Activated T-cell treated with anti-CD3 and anti-CD28 coated beads, Interleukin-2, amount 50 U/mL, for 4 hours (primary cell): ENCODE measurements at regions not wholly inside any gene's neighbourhood (a gene's known extent, or its start where the extent isn't known, plus 50 kb on each side); places are given as distances from the start of the nearest gene placed in this dataset.

Experiments used
- ATAC-seq, 2 donors: fragments of 200-7000 bp; cut with Tn5 transposase; one replicate each; pipeline ENCODE4 v1.10.0; 2021
- DNase-seq: peaks from one replicate; pipeline ENCODE4 v3.0.0-alpha.2; 2020
- H3K27me3 Mint-ChIP-seq: one replicate; pipeline ENCODE4 v1.8.0; 2021; ENCODE audit warnings: low read depth, mixed read lengths
- H3K36me3 Mint-ChIP-seq: one replicate; pipeline ENCODE4 v1.8.0; 2022; ENCODE audit warnings: mixed read lengths; ENCODE audit not compliant: insufficient read depth
- H3K4me1 Mint-ChIP-seq: one replicate; pipeline ENCODE4 v1.8.0; 2021; ENCODE audit warnings: low read depth, mixed read lengths
- H3K4me3 Mint-ChIP-seq: one replicate; pipeline ENCODE4 v1.8.0; 2021; ENCODE audit warnings: mild to moderate bottlenecking, moderate library complexity, mixed read lengths
- H3K9me3 Mint-ChIP-seq: one replicate; pipeline ENCODE4 v1.8.0; 2021; ENCODE audit warnings: mixed read lengths

DNA sequence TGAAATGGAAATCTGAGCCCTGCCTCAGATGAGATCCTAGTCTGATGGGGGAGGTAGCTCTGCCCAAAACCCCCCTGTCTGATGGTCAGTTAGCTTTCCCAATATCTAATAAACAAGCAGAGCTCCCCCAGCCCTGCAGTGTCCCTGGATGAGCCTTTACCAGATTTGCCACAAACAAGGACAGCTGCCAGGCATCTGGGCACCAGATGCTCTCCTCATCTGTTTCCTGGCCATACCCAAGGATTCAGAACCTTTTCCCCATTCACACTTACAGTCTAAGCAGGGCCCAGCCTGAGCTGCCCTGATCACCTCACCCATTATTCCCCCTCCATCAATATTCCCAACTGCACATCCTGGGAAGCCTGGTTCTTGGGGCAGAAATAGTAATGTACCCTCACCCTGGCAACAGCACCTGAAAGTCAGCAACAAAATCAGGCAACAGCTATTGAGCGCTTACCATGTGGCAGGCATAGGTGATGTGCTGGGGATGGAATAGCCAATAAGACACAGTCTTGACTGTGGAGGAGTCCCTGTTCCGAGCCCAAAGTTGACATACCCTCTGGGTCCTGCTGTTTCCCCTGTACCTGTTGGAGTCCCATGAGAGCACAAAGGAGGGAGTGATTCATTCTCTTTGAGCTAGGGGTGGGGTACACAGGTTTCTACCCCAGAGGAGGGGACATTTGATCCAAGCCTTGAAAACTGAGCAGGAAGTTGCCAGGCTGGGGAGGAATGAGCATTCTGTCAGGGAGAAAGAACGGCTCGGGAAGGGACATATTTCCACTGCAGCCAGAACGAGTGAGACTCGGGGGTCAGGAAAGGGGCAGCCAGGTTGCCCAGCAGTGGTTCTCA, 147.4 kb downstream of the TMEM132E start:
- H3K4me1 Mint-ChIP-seq = no peaks in the 10 kb centered on the region

DNA sequence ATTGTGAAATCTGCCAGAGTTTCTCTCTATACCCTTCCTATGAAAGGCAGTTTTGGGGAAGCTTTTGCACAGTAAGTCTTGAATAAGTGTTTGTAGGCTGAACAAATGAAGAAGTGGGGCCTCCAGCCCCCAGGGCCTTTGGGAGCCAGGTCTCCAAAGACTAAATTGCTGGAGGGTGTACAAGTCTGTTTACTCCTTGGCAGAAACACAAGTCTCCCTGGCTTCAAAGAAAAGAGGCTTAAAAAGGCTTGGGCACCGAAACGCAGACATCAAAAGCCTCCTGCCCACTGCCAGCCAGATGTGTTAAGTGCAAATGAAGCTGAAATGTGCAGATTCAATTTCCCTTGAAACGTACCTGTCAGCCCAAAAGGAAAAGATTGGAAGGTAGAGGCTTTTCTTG, 146.3 kb downstream of the TMEM132E start:
- Mint-ChIP-seq H3K36me3 (no peaks in the 10 kb centered on the region), H3K4me3 (no peak overlapping the region), H3K9me3 (no peaks in the 10 kb centered on the region), H3K27me3 (peaks cover 12% of the 10 kb centered on the region), H3K4me1 (no peaks in the 10 kb centered on the region)
- DNase-seq = no peak
- no peak for ATAC-seq

More for the DNA sequence above, 147.4 kb downstream of the TMEM132E start:
- Mint-ChIP-seq H3K4me3 (no peak overlapping the region), H3K27me3 (peaks cover 12% of the 10 kb centered on the region), H3K36me3 (no peaks in the 10 kb centered on the region), H3K9me3 (peaks cover 3% of the 10 kb centered on the region)
- DNase-seq (no peak), ATAC-seq (no peak)

DNA sequence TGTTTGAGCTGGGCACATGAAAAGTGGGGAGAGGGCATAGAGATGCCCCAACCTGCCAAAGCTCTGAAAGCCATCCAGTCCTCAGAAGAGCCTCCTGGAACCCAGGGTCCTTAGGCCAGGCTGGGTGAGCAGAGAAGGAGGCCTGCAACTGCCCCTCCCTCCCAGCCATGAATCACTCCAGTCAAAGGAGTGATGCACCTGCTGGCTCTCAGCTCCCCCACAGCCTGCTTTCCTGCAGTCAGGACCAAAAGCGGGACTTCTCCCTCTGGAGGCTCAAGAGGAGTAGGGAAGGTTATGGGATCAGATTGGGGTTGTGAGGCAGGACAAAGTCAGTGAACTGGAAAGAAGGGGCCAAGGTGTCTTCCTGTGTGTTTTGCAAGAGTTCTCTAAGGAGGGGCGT, 145.6 kb downstream of the TMEM132E start:
- peaks cover 12% of the 10 kb centered on the region for H3K27me3 Mint-ChIP-seq

DNA sequence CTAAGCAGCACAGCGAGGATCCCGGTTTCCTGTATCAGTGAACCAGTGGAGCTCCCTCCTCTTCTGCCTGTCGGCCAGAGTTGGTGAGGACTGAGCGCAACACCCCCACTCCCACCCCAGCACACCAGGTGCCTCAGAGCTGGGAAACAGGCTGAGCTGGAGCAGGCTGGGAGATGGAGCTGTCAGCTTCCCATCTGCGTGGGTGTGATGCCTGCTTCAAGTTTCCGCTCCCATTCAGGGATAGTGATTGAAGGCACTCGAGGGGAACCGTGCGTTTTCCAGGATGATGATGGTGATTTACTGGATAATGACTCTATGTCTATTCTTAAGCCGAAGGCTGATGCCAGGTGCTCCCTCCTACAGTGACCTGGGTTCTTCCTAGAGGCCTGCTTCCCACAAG, 144.5 kb downstream of the TMEM132E start:
- Mint-ChIP-seq H3K36me3 (no peaks in the 10 kb centered on the region), H3K27me3 (peaks cover 14% of the 10 kb centered on the region), H3K9me3 (no peaks in the 10 kb centered on the region), H3K4me1 (no peaks in the 10 kb centered on the region), H3K4me3 (no peak overlapping the region)
- ATAC-seq (no peak), DNase-seq (no peak)

More for the DNA sequence above, 145.6 kb downstream of the TMEM132E start:
- Mint-ChIP-seq H3K9me3 (no peaks in the 10 kb centered on the region), H3K4me3 (no peak overlapping the region), H3K36me3 (no peaks in the 10 kb centered on the region), H3K4me1 (no peaks in the 10 kb centered on the region)
- ATAC-seq (no peak), DNase-seq (no peak)

DNA sequence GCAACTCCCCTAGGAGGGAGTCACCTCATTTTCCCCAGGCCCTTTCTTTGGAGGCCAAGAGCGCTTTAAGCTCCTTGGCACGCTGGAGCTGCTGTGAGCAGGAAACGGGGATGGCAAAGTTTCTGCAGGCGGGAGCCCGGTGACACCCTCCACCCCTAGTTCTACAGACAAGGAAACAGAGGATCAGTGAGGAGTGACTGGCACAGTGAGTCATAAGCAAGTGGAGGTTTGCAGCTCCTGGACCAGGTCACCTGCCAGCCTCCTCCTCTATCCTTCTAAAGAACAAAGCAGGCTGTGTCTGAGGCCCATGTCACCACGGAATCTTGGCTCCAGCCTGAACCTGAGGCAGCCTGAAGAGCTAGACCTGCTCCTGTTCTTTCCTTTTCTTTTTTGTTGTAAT, 141.9 kb downstream of the TMEM132E start:
- Mint-ChIP-seq H3K4me3 (no peak overlapping the region), H3K4me1 (no peaks in the 10 kb centered on the region)

DNA sequence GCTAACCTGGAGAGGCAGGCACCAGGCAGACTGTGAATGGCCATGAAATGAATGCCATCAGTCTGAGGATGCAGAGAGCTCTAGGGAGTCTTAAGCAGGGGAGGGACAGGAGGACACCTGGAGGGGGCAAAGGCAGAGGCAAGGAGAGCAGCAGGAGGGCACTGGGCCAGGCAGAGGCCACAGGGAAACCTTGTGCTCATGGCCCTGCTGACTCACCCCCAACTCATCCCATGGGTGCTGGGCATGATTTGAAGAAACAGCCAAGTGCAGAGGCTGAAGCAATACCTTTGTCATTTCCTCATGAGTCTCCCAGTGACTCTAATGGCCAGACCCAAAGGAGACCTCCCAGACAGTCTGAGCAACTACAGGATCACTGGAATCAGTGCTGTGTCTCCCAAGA, 141.4 kb downstream of the TMEM132E start:
- ATAC-seq (no peak), DNase-seq (no peak)
- peaks cover 18% of the 10 kb centered on the region for H3K27me3 Mint-ChIP-seq
- H3K36me3 Mint-ChIP-seq = no peaks in the 10 kb centered on the region
- no peak overlapping the region for H3K4me3 Mint-ChIP-seq
- H3K9me3 Mint-ChIP-seq = no peaks in the 10 kb centered on the region
- H3K4me1 Mint-ChIP-seq = no peaks in the 10 kb centered on the region

More for the DNA sequence above, 141.9 kb downstream of the TMEM132E start:
- Mint-ChIP-seq H3K27me3 (peaks cover 14% of the 10 kb centered on the region), H3K36me3 (no peaks in the 10 kb centered on the region), H3K9me3 (no peaks in the 10 kb centered on the region)
- DNase-seq (no peak), ATAC-seq (no peak)

DNA sequence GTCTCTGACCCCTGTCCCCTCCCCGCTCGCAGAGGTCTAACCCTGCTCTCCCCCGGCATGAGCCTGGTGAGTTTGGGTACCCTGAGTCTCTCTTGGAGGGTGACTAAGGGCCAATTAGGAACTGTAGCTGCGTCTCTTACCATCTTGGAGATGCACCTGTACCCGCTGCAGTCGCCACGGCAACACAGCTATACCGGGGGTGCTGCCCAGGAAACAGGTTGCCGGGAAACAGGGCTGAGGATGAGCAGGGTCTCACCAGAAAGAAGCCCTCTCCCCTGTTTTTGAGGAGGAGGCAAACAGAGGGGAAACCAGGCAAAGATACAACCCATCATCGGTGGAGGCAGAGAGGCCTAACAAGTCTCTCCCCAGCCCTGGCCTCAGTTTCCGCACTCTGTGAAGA, 140.2 kb downstream of the TMEM132E start:
- H3K9me3 Mint-ChIP-seq = no peaks in the 10 kb centered on the region
- no peaks in the 10 kb centered on the region for H3K4me1 Mint-ChIP-seq
- H3K36me3 Mint-ChIP-seq = no peaks in the 10 kb centered on the region
- H3K4me3 Mint-ChIP-seq = no peak overlapping the region
- DNase-seq (no peak), ATAC-seq (no peak)
- peaks cover 19% of the 10 kb centered on the region for H3K27me3 Mint-ChIP-seq

DNA sequence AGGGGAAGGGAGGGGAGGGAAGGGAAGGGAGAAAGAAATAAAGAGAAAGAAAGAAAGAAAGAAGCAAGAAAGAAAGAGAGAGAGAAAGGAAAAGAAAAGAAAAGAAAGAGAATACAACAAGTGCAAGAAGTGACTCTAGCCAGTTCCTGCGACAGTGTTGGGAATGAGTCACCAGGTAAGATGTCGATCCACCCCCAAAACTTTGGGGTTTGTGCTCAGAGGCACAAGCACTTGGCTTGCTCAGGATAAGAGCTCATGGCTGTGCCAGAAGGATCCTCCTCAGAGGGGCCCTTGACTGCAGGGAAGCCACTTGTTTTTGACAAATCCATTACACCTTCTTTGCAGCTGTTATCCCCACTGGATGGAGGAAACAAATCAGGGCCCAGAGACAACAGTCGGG, 137.7 kb downstream of the TMEM132E start:
- H3K27me3 Mint-ChIP-seq = peaks cover 15% of the 10 kb centered on the region
- ATAC-seq (no peak), DNase-seq (no peak)
- no peak overlapping the region for H3K4me3 Mint-ChIP-seq
- H3K9me3 Mint-ChIP-seq = no peaks in the 10 kb centered on the region
- H3K36me3 Mint-ChIP-seq = no peaks in the 10 kb centered on the region
- H3K4me1 Mint-ChIP-seq = no peaks in the 10 kb centered on the region

DNA sequence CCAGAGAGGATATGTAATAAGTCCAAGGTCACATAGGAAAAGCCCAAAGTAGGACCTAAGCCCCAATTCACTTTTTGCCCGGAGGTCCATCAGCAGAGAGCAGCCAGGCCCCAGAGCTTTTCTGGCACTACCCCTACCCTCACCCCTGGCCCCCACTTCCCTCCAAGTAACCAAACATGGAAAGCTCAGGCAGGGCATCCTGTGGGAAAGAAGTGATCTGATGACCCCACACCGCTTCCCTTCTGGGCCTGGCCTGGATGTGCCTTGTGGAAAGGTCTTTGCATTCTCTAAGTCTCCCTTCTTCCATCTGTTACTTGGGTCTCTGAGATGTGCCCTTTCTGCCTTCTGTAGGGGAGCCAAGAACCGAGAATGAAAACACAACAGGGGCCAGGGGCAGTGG, 136.9 kb downstream of the TMEM132E start:
- no peak for ATAC-seq
- Mint-ChIP-seq H3K9me3 (no peaks in the 10 kb centered on the region), H3K36me3 (no peaks in the 10 kb centered on the region), H3K4me1 (no peaks in the 10 kb centered on the region), H3K27me3 (peaks cover 18% of the 10 kb centered on the region), H3K4me3 (no peak overlapping the region)
- DNase-seq = no peak

DNA sequence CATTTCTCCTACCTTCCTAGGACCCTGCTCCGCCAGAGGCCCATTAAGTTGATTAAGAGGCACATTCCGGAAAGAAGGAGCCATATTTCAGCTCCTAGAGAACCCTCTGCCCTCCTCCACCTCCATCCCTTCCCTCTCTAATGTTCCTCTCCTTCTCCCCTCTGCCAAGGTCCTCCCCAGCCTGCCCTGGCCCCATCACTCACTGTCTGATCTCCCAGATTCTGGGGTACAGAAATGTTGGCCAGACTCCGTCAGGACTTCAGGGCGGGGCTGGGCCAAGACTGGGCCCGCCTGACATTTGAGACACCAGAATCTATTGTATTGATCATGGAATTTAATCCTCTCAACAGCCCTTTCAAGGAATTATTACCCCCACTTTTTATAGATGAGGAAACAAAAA, 136.1 kb downstream of the TMEM132E start:
- peaks cover 22% of the 10 kb centered on the region for H3K27me3 Mint-ChIP-seq
- ATAC-seq = no peak
- no peaks in the 10 kb centered on the region for H3K4me1 Mint-ChIP-seq

DNA sequence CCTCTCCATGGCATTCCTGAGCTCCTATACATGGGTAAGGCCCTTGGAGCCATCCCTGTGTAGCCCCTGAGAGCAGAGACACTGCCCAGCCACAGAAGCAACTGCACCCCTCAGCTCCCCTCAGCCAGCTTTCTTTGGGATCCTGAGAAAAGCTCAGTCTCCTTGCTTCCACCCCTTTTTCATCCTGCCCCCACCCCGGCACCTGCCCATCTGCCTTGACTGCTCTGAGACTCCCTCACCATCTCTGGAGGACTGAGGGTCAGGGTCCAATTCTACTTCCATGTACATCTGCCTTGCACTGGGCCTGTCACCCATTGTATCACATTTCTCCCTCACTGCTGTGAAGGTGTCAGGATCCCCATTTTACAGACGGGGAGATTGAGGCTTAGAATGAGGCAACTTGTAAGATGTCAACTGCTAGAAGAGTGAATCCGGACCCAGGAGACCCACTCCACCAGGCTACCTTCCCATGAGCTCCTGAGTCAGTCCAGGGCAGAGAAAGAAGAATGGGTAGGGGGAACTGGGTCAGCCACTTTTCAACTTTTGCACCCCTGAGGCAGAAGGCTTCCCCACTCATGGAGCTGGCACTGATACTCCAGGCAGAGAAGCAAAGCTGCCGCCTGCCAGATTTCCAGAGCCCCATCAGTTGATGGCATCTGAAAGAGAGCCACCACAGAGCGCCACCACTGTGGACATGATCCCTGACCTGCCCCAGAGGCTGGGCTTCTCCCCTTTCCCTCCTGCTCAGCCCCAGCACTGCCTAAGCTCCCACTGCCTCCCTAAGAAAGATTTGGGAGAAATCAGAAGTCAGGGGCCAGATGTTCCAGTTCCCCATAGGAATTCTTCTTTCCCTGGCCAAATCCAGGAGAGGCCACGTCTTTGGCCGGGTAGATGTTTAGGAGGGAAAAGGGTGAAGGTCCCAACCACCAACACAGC, 135.4 kb downstream of the TMEM132E start:
- H3K27me3 Mint-ChIP-seq = peaks cover 23% of the 10 kb centered on the region
- H3K9me3 Mint-ChIP-seq = no peaks in the 10 kb centered on the region
- ATAC-seq (no peak), DNase-seq (no peak)
- H3K4me3 Mint-ChIP-seq = no peak overlapping the region
- H3K36me3 Mint-ChIP-seq = no peaks in the 10 kb centered on the region
- H3K4me1 Mint-ChIP-seq = no peaks in the 10 kb centered on the region

More for the DNA sequence above, 136.1 kb downstream of the TMEM132E start:
- Mint-ChIP-seq H3K36me3 (no peaks in the 10 kb centered on the region), H3K9me3 (no peaks in the 10 kb centered on the region), H3K4me3 (no peak overlapping the region)
- no peak for DNase-seq

DNA sequence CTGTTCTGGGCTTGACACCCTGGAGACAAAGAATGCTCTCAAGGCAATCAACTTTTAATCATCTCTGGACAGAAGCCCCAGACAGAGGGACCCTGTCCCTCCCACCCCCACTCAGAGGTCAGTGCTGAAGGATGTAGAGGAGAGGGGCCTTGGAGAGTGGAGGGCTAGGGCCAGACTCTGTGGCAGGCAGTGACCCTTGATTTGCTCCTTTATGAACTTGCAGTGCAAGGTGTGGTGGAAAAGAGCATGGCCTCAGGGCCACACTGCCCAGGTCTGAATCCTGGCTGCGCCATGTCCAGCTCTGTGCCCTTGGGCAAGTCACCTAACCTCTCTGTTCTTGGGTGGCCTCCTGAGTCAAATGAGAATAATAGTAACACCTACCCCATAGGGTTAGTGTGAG, 134.3 kb downstream of the TMEM132E start:
- no peak for ATAC-seq
- H3K4me3 Mint-ChIP-seq = no peak overlapping the region
- DNase-seq = no peak
- peaks cover 23% of the 10 kb centered on the region for H3K27me3 Mint-ChIP-seq
- H3K36me3 Mint-ChIP-seq = no peaks in the 10 kb centered on the region
- H3K4me1 Mint-ChIP-seq = no peaks in the 10 kb centered on the region
- no peaks in the 10 kb centered on the region for H3K9me3 Mint-ChIP-seq

DNA sequence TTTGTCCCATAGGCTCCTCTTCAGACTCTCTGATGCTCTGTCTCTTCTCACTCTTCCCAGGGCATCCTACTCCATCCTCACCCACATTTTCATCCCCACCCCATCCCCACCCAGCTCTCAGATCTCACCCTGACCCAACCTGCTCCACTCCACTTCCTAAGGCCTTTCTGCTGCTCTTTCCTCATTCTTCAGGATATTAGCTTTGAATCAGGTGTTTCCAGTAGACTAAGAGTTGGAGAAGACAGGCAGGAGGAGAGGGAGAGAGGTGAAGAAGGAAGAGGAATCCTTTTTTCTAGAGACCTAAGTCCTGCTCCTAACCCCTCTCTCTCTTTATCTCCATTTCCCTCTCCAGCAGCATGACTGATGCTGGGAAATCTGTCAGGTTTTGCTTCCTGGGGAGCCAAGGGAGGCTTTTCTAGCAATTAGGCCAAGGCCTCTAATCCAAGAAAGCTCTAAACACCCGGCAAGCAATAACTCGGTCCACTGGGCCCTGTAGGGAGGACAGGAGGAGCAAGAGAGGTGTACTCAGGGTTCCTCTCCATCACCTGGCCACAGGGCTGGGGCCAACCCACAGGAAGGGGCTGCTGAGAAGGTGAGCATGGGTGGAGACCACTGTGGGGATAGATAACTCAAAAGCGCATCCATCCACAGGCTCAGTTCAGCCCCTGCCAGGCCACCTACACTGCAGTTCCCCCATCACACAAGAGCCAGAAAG, 133.3 kb downstream of the TMEM132E start:
- Mint-ChIP-seq H3K36me3 (no peaks in the 10 kb centered on the region), H3K9me3 (no peaks in the 10 kb centered on the region)

DNA sequence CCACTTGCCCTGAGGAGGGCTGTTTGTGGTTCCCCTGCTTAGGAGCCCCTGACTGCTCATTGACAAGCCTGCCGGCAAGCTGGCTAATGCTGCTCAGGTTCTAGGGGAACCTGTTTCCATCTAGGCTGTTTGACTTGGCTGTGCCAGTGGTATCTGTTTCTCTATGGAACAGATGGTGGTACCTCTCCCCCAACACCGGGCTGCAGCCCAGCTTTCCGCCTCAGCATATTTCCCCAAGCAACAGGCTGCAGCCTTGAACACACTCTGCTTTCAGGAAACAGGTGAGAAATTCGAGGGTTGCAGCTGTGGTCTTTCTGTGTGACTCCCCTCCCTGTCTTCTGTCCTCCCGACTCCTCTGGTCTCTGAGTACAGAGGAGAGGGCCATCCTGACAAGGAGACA, 132.3 kb downstream of the TMEM132E start:
- H3K36me3 Mint-ChIP-seq = no peaks in the 10 kb centered on the region
- no peak overlapping the region for H3K4me3 Mint-ChIP-seq
- ATAC-seq (no peak), DNase-seq (no peak)
- peaks cover 31% of the 10 kb centered on the region for H3K27me3 Mint-ChIP-seq
- no peaks in the 10 kb centered on the region for H3K4me1 Mint-ChIP-seq
- H3K9me3 Mint-ChIP-seq = no peaks in the 10 kb centered on the region

More for the DNA sequence above, 133.3 kb downstream of the TMEM132E start:
- no peak overlapping the region for H3K4me3 Mint-ChIP-seq
- peaks cover 25% of the 10 kb centered on the region for H3K27me3 Mint-ChIP-seq
- no peak for DNase-seq
- H3K4me1 Mint-ChIP-seq = no peaks in the 10 kb centered on the region
- ATAC-seq = no peak
